HG02763 (cell line): ENCODE measurements at regions not wholly inside any gene's neighbourhood (a gene's known extent, or its start where the extent isn't known, plus 50 kb on each side); places are given as distances from the start of the nearest gene placed in this dataset.
"Not testable (repeated sequence)": the region's sequence is repeated elsewhere in the genome, so short reads cannot be mapped to it uniquely, and the experiment has no call there.

Experiments
- ATAC-seq: cut with Tn5 transposase; IDR thresholded peaks from one replicate; pipeline ENCODE4 v1.9.1; 2021; ENCODE audit warnings: mild to moderate bottlenecking, moderate library complexity; ENCODE audit not compliant: unreplicated experiment

GRCh38 chr1:66455446-66455845 is 78.5 kb upstream of the SGIP1 start:
- no peak for ATAC-seq

GRCh38 chr1:66460776-66461175 is 73.2 kb upstream of the SGIP1 start:
- ATAC-seq = no peak

DNA sequence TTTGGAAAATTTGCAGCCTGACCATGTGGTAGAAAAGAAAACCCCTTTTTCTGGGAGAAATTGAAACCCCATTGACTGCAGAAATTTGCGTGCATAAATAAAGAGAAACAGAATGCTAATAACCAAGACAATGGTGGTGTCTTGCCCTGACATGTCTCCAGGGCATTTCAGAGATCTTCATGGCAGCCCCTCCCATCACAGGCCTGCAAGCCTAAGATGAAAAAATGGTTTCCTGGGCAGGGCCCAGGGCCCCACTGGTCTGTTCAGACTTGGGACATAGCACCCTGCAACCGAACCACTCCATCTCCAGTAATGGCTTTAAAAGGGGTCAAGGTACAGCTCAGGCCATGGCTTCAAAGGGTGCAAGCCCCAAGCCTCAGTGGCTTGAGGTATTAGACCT is 71.6 kb upstream of the SGIP1 start:
- ATAC-seq = no peak

- ATAC-seq = no peak
Observed at GRCh38 chr1:66464351-66464750, 69.6 kb upstream of the SGIP1 start.

DNA sequence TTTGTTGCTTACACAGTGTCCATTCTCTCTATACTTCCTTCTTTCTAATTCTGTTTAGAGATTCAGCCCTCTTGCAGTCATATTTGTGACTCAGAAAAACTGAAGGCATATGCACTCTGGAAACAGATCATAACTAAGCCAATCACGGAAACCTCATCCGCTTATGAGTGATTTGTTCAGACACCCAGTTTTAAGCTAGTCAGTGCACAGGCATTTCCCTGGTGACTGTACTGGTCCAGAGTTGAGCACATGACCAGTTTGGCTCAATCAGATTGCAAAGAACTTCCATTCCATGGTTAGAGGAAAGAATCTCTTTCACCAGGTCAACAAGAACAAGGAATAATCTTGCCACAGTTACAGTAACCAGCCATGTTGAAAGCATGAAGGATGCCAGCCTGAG is 69.2 kb upstream of the SGIP1 start:
- no peak for ATAC-seq

DNA sequence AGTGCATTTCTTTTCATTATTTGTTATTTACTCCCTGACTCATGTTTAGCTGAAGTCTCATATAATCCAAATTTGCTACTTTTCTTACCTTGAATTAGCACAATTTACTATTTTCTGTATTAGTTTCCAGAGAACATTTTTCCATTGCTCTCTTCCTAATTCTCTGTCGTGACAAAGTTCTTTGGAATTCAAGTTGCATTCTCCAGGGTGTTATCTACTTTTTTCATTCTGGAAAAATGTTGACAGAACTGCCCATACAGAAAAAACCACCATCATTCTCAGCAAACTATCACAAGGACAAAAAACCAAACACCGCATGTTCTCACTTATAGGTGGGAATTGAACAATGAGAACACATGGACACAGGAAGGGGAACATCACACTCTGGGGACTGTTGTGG is 67.3 kb upstream of the SGIP1 start:
- ATAC-seq = not testable (repeated sequence)

GRCh38 chr1:66468722-66469121 is 65.2 kb upstream of the SGIP1 start:
- ATAC-seq = no peak

GRCh38 chr1:66475940-66476339 is 58.0 kb upstream of the SGIP1 start:
- no peak for ATAC-seq

- no peak for ATAC-seq
Observed at GRCh38 chr1:66476774-66477173, 57.2 kb upstream of the SGIP1 start.

GRCh38 chr1:66478116-66478515 is 55.8 kb upstream of the SGIP1 start:
- no peak for ATAC-seq

DNA sequence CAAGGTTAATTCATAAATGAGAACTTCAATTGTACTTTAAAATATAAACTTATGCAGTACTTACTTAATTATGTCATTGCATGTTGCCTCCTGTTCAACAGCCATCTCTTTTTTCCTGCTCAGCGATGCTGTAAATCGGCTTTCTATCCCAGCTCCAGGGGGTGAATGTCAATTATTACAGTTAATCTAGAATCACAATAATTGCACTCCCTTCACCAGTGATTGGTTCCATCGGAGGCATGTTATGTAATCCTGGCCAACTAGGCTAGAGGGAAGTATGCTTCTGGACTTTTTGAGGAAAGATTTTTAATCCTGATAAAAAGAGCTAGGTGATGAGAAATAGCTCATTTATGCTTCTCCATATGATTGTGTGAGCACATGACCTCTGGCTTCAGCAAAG is 53.8 kb upstream of the SGIP1 start:
- ATAC-seq = no peak

DNA sequence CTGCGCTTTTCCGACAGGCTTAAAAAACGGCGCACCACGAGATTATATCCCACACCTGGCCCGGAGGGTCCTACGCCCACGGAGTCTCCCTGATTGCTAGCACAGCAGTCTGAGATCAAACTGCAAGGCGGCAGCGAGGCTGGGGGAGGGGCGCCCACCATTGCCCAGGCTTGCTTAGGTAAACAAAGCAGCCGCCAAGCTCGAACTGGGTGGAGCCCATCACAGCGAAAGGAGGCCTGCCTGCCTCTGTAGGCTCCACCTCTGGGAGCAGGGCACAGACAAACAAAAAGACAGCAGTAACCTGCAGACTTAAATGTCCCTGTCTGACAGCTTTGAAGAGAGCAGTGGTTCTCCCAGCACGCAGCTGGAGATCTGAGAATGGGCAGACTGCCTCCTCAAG is 52.7 kb upstream of the SGIP1 start:
- not testable (repeated sequence) for ATAC-seq
